Panc1 (cell line): ENCODE measurements at regions not wholly inside any gene's neighbourhood (a gene's known extent, or its start where the extent isn't known, plus 50 kb on each side); places are given as distances from the start of the nearest gene placed in this dataset.

Experiments used
- ATAC-seq: fragments of 200-7000 bp; cut with Tn5 transposase; 2 replicates; pipeline ENCODE4 v1.9.1; 2020; ENCODE audit warnings: mild to moderate bottlenecking, moderate library complexity
- BruUV-seq: library from RNA; stranded (reverse); fragments of 400-500 nt; replicated peaks from 2 replicates; lab custom pipeline; 2021; lab: Mats Ljungman, UMichigan
- CTCF ChIA-PET: fragments of 300-600 bp; sonication (Branson Sonifier 250); formaldehyde crosslinking; loops from one replicate; lab custom pipeline; 2022; ENCODE audit warnings: antibody characterized with exemption; lab: Charles Lee
- POLR2A ChIA-PET: fragments of 300-600 bp; sonication (Branson Sonifier 250); formaldehyde crosslinking; loops from one replicate; lab custom pipeline; 2022; ENCODE audit warnings: antibody characterized with exemption; lab: Charles Lee
- DNase-seq: peaks from one replicate; pipeline ENCODE4 v3.0.0-alpha.2; 2010; ENCODE audit warnings: low read depth, low spot score
- H3K27ac ChIP-seq: 2 replicates; pipeline ENCODE4 v1.5.1; 2011; ENCODE audit warnings: mild to moderate bottlenecking, low read length, inconsistent platforms
- H3K27me3 ChIP-seq: fragments of 200-500 bp; sonication (Bioruptor generic); 2 replicates; pipeline ENCODE4 v1.6.0; 2014; ENCODE audit warnings: low read length, inconsistent platforms; ENCODE audit not compliant: control insufficient read depth, insufficient read depth
- H3K36me3 ChIP-seq: fragments of 200-500 bp; sonication (Bioruptor generic); 2 replicates; pipeline ENCODE4 v1.5.1; 2014; ENCODE audit warnings: inconsistent platforms, mild to moderate bottlenecking, low read length, moderate library complexity; ENCODE audit not compliant: control insufficient read depth, insufficient read depth
- H3K4me1 ChIP-seq: 2 replicates; pipeline ENCODE4 v1.5.1; 2011; ENCODE audit warnings: inconsistent platforms, mild to moderate bottlenecking, low read length, moderate library complexity; ENCODE audit not compliant: control insufficient read depth, insufficient read depth
- H3K4me3 ChIP-seq, 2 experiments: 2 replicates each; pipeline ENCODE4 v1.5.1; 2011 to 2012; ENCODE audit warnings: low read depth in 2 of 2, low read length in 2 of 2, mild to moderate bottlenecking in 2 of 2, inconsistent platforms in 1 of 2, moderate library complexity in 1 of 2
- H3K9me3 ChIP-seq: fragments of 200-500 bp; sonication (Bioruptor generic); 2 replicates; pipeline ENCODE4 v1.5.1; 2014; ENCODE audit warnings: low read depth, mild to moderate bottlenecking, inconsistent platforms, low read length, moderate library complexity; ENCODE audit not compliant: control insufficient read depth, insufficient read depth
- POLR2AphosphoS5 ChIP-seq: IDR thresholded peaks from 2 replicates; pipeline ENCODE4 v1.6.1; 2012; ENCODE audit warnings: mild to moderate bottlenecking, low read depth, low read length, moderate library complexity
- REST ChIP-seq, 2 experiments: IDR thresholded peaks; 2 replicates each; pipeline ENCODE4 v1.6.1; 2011 to 2012; ENCODE audit warnings: low read depth in 2 of 2, control low read depth in 1 of 2, low read length in 1 of 2, mild to moderate bottlenecking in 1 of 2, moderate library complexity in 1 of 2; ENCODE audit not compliant: insufficient read depth in 1 of 2
- SIN3A ChIP-seq: IDR thresholded peaks from 2 replicates; pipeline ENCODE4 v1.6.1; 2012; ENCODE audit warnings: low read depth, mild to moderate bottlenecking, low read length, moderate library complexity, borderline replicate concordance; ENCODE audit not compliant: insufficient read depth
- TCF7L2 ChIP-seq: IDR thresholded peaks from 2 replicates; pipeline ENCODE4 v1.6.1; 2011; ENCODE audit warnings: mild to moderate bottlenecking, low read depth, low read length, inconsistent platforms
- in situ Hi-C: cut with HindIII; loops from 2 replicates; pipeline ENCODE4 v1.10.0; 2016; ENCODE audit warnings: low sequenced_read_pairs, low pct_unique_long_range_greater_than_20kb
- intact Hi-C: fragments of 100-400 bp; cut with micrococcal nuclease; formaldehyde crosslinking; loops from one replicate; pipeline ENCODE4 v1.10.0; 2022; ENCODE audit not compliant: unreplicated experiment
- TF ChIP-seq, protein P1 (sequence below): fragments of 450-650 bp; IDR thresholded peaks from 2 replicates; pipeline ENCODE4 v1.5.1; 2017; ENCODE audit warnings: mild to moderate bottlenecking

GRCh38 chr2:194917519-194917918 lies 739.5 kb upstream of the SLC39A10 start:
- no TSS peak for BruUV-seq
- Histone ChIP-seq H3K9me3 (no peaks in the 10 kb centered on the region), H3K4me1 (no peaks in the 10 kb centered on the region), H3K36me3 (no peaks in the 10 kb centered on the region), H3K27me3 (no peaks in the 10 kb centered on the region), H3K4me3 (no peak overlapping the region), H3K27ac (no peak overlapping the region)
- in situ Hi-C loops: no loop called here
- TF ChIP-seq POLR2AphosphoS5 (no peak), SIN3A (no peak), REST (IDR thresholded peaks at IDR 0.05; ENCODE audit: insufficient read depth in 1 of 2, low read depth in 2 of 2, low read length in 1 of 2) (no peak), TCF7L2 (no peak)
- TF ChIP-seq, protein P1, sequence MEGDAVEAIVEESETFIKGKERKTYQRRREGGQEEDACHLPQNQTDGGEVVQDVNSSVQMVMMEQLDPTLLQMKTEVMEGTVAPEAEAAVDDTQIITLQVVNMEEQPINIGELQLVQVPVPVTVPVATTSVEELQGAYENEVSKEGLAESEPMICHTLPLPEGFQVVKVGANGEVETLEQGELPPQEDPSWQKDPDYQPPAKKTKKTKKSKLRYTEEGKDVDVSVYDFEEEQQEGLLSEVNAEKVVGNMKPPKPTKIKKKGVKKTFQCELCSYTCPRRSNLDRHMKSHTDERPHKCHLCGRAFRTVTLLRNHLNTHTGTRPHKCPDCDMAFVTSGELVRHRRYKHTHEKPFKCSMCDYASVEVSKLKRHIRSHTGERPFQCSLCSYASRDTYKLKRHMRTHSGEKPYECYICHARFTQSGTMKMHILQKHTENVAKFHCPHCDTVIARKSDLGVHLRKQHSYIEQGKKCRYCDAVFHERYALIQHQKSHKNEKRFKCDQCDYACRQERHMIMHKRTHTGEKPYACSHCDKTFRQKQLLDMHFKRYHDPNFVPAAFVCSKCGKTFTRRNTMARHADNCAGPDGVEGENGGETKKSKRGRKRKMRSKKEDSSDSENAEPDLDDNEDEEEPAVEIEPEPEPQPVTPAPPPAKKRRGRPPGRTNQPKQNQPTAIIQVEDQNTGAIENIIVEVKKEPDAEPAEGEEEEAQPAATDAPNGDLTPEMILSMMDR: no peak
- ChIA-PET POLR2A (no interaction called here), CTCF (interaction anchor here (0.6 kb wide), 1 partner anchor 12 kb away, joined by 7 read pairs; no protein-coding TSS in a partner anchor)
- intact Hi-C loops: no loop called here
- ATAC-seq (no peak), DNase-seq (no peak)

- Histone ChIP-seq H3K4me3 (no peak overlapping the region), H3K27me3 (no peaks in the 10 kb centered on the region), H3K4me1 (no peaks in the 10 kb centered on the region), H3K27ac (no peak overlapping the region), H3K36me3 (no peaks in the 10 kb centered on the region), H3K9me3 (no peaks in the 10 kb centered on the region)
- in situ Hi-C loops: no loop called here
- TF ChIP-seq REST (IDR thresholded peaks at IDR 0.05; ENCODE audit: insufficient read depth in 1 of 2, low read depth in 2 of 2, low read length in 1 of 2) (no peak), TCF7L2 (no peak), POLR2AphosphoS5 (no peak)
- ChIA-PET CTCF (no interaction called here), POLR2A (no interaction called here)
- no TSS peak for BruUV-seq
- no peak for DNase-seq
- intact Hi-C loops: no loop called here
- no peak for ATAC-seq
Measured at GRCh38 chr2:194915485-194915884, 741.5 kb upstream of the SLC39A10 start.
